ENCODE measurements at regions not wholly inside any gene's neighbourhood (a gene's known extent, or its start where the extent isn't known, plus 50 kb on each side); places are given as distances from the start of the nearest gene placed in this dataset.
"Not testable (repeated sequence)": the region's sequence is repeated elsewhere in the genome, so short reads cannot be mapped to it uniquely, and the experiment has no call there.

DNA sequence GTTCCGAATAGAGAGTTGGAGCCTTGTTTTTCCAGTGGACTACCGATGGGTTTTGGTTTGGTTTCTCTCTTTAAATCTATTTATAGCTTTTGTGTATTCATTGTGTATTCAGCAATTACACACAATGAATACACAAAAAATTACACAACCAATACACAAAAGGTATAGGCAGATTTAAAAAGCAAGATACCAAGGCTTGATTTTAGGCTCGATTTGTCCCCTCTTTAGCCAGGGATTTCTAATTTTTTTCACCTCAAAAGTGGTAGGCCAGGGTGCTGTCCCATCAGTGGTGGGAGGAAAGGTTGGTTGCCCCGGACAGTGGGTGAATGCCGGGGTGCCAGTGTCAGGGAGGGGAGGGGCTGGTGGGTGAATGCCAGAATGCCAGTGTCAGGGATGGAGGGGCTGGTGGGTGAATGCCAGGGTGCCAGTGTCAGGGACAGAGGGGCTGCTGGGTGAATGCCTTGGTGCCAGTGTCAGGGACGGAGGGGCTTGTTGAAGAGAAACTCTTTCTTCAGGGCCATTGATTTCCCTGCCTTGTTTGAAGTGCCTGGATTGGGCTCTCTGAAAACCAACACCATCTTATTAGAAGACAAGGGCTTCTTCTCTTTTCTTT lies 186.2 kb downstream of the GOLGA6L6 start:
- Histone ChIP-seq H3K4me3 (ENCODE audit: low read depth, low read length) (no peak overlapping the region), H3K36me3 (ENCODE audit: control insufficient read depth, insufficient read depth, low read length) (no peaks in the 10 kb centered on the region), H3K27me3 (ENCODE audit: control insufficient read depth, insufficient read depth, low read length) (no peaks in the 10 kb centered on the region)
- FAIRE-seq (no peak), DNase-seq (ENCODE audit: low read depth) (no peak)
- TF ChIP-seq, protein P1, sequence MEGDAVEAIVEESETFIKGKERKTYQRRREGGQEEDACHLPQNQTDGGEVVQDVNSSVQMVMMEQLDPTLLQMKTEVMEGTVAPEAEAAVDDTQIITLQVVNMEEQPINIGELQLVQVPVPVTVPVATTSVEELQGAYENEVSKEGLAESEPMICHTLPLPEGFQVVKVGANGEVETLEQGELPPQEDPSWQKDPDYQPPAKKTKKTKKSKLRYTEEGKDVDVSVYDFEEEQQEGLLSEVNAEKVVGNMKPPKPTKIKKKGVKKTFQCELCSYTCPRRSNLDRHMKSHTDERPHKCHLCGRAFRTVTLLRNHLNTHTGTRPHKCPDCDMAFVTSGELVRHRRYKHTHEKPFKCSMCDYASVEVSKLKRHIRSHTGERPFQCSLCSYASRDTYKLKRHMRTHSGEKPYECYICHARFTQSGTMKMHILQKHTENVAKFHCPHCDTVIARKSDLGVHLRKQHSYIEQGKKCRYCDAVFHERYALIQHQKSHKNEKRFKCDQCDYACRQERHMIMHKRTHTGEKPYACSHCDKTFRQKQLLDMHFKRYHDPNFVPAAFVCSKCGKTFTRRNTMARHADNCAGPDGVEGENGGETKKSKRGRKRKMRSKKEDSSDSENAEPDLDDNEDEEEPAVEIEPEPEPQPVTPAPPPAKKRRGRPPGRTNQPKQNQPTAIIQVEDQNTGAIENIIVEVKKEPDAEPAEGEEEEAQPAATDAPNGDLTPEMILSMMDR (IDR thresholded peaks at IDR 0.05; ENCODE audit: insufficient read depth, low read length, severe bottlenecking): no peak

DNA sequence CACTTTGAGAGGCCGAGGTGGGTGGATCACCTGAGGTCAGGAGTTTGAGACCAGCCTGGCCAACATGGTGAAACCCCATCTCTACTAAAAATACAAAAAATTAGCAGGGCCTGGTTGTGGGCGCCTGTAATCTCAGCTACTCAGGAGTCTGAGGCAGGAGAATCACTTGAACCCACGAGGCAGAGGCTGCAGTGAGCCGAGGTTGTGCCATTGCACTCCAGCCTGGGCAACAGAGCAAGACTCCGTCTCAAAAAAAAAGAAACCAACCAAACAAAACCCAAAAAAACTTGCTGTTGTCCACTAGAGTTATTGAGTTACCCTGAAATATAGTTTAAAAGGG lies 186.7 kb downstream of the GOLGA6L6 start:
- H3K4me3 ChIP-seq (ENCODE audit: low read depth, low read length); H3K27me3 ChIP-seq (ENCODE audit: control insufficient read depth, insufficient read depth, low read length); H3K36me3 ChIP-seq (ENCODE audit: control insufficient read depth, insufficient read depth, low read length); FAIRE-seq; DNase-seq (ENCODE audit: low read depth): not testable (repeated sequence)

DNA sequence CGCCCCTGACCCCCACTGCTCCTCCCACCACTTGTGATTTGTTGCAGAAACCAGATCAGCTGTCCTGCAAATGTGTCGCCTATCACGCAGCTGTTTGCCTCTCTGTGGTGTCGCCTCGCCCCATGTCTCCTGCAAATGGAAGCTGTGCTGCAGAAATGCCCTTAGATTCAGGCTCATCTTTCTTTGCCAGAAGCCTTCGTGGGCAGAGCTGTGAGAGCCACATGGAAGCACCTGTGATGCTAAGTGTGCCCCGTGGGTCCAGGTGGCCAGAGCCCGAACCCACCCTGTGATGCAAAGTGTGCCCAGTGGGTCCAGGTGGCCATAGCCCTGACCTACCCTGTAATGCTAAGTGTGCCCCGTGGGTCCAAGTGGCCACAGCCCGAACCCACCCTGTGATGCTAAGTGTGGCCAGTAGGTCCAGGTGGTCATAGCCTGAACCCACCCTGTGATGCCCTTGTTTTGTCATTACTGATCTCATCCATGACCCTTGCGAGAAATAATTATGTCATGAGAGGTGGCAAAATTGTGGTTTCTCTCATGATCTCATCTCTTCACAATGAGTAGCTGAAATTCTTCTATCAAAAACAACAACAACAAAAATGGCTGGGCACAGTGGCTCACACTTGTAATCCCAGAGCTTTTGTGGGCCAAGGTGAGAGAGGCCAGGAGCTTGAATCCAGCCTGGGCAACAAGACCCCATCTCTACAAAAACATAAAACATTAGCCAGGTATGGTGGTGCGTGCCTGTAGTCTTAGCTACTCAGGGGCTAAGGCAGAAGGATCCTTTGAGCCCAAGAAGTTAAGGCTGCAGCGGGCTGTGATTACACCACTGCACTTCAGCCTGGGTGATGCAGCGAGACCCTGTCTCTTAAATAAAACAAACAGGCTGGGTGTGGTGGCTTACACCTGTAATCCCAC lies 187.4 kb downstream of the GOLGA6L6 start:
- no peak for DNase-seq (ENCODE audit: low read depth)
- H3K36me3 ChIP-seq (ENCODE audit: control insufficient read depth, insufficient read depth, low read length): no peaks in the 10 kb centered on the region
- FAIRE-seq: peak; percentile 97
- no peaks in the 10 kb centered on the region for H3K27me3 ChIP-seq (ENCODE audit: control insufficient read depth, insufficient read depth, low read length)
- TF ChIP-seq, protein P1 (IDR thresholded peaks at IDR 0.05; ENCODE audit: insufficient read depth, low read length, severe bottlenecking): no peak
- H3K4me3 ChIP-seq (ENCODE audit: low read depth, low read length): no peak overlapping the region

DNA sequence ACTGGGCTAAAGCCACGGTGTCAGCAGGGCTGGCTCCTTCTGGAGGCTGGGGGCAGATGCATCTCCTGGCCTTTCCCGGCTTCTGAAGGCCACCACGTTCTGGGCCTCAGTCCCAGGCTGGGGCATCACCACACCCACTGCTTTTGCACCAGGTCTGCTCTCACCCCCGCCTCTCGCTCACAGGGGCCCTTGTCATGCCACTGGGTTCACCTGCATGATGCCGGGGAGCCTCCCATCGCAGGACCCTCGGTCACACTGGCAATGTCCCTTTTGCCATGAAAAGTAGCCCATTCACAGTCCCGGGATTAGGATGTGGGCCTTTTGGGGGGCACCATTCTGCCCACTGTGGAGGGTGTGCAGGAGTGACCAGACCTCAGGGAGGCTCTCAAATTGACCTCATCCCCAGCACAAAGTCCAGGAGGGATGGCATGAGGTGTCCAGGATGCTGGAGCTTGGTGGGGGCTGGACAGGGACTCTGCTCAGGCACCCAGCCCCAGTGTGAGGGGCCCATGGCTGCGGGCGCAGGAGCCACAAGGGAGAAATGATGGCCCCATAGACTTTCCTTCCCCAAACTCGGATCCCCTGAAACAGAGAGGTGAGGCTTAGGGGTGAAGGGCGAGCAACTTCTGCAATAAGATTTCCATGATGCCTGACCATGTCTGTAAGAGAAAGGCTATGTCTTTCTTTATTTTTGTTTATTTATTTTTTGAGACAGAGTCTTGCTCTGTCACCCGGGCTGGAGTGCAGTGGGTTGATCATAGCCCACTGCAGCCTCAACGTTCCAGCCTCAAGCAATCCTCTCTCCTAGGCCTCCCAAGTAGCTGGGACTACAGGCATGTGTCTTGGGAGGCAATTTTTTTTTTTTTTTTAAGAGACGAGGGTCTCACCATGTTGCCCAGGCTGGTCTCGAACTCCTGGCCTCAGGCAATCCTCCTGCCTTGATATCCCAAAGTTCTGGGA lies 189.1 kb downstream of the GOLGA6L6 start:
- no peaks in the 10 kb centered on the region for H3K36me3 ChIP-seq (ENCODE audit: control insufficient read depth, insufficient read depth, low read length)
- H3K4me3 ChIP-seq (ENCODE audit: low read depth, low read length): no peak overlapping the region

DNA sequence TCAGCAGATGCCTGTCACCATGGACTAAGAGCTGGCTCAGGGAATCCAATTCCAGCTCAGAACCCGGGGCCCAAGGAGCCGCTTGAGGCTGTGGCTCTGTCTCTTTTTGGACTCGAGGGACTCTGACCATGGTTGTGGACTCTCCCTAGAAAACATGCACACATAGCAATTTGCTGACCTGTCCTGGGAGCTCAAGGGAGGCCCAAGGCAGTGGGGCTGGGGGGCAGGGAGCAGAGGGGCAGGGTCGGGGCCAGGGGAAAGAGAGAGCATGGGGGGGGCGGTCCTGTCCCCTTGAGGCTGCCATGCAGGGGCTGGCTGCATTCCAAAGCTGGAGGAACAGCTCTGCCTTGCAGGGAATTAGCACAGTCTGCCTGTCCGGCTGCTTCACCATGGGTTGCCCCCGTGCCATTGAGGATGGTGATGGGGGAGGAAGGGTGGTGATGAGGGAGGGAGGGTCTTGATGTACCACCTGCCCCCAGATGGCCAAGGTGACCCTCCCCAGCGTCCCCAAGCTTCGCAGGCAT lies 190.1 kb downstream of the GOLGA6L6 start:
- H3K27me3 ChIP-seq (ENCODE audit: control insufficient read depth, insufficient read depth, low read length): no peaks in the 10 kb centered on the region
- DNase-seq (ENCODE audit: low read depth): no peak

More for the DNA sequence above, 189.1 kb downstream of the GOLGA6L6 start:
- TF ChIP-seq, protein P1 (IDR thresholded peaks at IDR 0.05; ENCODE audit: insufficient read depth, low read length, severe bottlenecking): no peak
- no peaks in the 10 kb centered on the region for H3K27me3 ChIP-seq (ENCODE audit: control insufficient read depth, insufficient read depth, low read length)
- DNase-seq (ENCODE audit: low read depth) (no peak), FAIRE-seq (no peak)

More for the DNA sequence above, 190.1 kb downstream of the GOLGA6L6 start:
- TF ChIP-seq, protein P1 (IDR thresholded peaks at IDR 0.05; ENCODE audit: insufficient read depth, low read length, severe bottlenecking): no peak
- Histone ChIP-seq H3K4me3 (ENCODE audit: low read depth, low read length) (no peak overlapping the region), H3K36me3 (ENCODE audit: control insufficient read depth, insufficient read depth, low read length) (no peaks in the 10 kb centered on the region)
- no peak for FAIRE-seq
